DND-41 (cell line): ENCODE measurements at regions not wholly inside any gene's neighbourhood (a gene's known extent, or its start where the extent isn't known, plus 50 kb on each side); places are given as distances from the start of the nearest gene placed in this dataset.

ENCODE experiments used
- EZH2 ChIP-seq: IDR thresholded peaks from 3 replicates; pipeline ENCODE4 v1.6.1; 2012; ENCODE audit warnings: borderline replicate concordance, low read depth, mild to moderate bottlenecking, moderate library complexity, low read length, inconsistent platforms; ENCODE audit not compliant: severe bottlenecking
- TF ChIP-seq, protein P1 (sequence below): IDR thresholded peaks from 2 replicates; pipeline ENCODE4 v1.5.1; 2012; ENCODE audit warnings: borderline replicate concordance, low read length, moderate library complexity, mild to moderate bottlenecking; ENCODE audit not compliant: poor library complexity, severe bottlenecking; ENCODE audit errors: extremely low read depth

GRCh38 chr1:201590474-201590873 is 51.5 kb downstream of the NAV1 start:
- TF ChIP-seq, protein P1, sequence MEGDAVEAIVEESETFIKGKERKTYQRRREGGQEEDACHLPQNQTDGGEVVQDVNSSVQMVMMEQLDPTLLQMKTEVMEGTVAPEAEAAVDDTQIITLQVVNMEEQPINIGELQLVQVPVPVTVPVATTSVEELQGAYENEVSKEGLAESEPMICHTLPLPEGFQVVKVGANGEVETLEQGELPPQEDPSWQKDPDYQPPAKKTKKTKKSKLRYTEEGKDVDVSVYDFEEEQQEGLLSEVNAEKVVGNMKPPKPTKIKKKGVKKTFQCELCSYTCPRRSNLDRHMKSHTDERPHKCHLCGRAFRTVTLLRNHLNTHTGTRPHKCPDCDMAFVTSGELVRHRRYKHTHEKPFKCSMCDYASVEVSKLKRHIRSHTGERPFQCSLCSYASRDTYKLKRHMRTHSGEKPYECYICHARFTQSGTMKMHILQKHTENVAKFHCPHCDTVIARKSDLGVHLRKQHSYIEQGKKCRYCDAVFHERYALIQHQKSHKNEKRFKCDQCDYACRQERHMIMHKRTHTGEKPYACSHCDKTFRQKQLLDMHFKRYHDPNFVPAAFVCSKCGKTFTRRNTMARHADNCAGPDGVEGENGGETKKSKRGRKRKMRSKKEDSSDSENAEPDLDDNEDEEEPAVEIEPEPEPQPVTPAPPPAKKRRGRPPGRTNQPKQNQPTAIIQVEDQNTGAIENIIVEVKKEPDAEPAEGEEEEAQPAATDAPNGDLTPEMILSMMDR: no peak
- TF ChIP-seq EZH2: no peak
